Dedifferentiated amniotic fluid mesenchymal stem cell (primary cell): ENCODE measurements at regions not wholly inside any gene's neighbourhood (a gene's known extent, or its start where the extent isn't known, plus 50 kb on each side); places are given as distances from the start of the nearest gene placed in this dataset.
"Not testable (repeated sequence)": the region's sequence is repeated elsewhere in the genome, so short reads cannot be mapped to it uniquely, and the experiment has no call there.

Source experiments
- DNase-seq: peaks from one replicate; pipeline ENCODE4 v3.0.0-alpha.2; 2016; ENCODE audit errors: extremely low spot score

- DNase-seq: not testable (repeated sequence)
Observed at GRCh38 chrX:131893857-131894256, 129.2 kb upstream of the STK26 start.

- DNase-seq: no peak
Observed at GRCh38 chrX:131894995-131895394, 128.1 kb upstream of the STK26 start.

GRCh38 chrX:131895807-131896206, 127.3 kb upstream of the STK26 start:
- DNase-seq: no peak

- no peak for DNase-seq
Observed at GRCh38 chrX:131901546-131901945, 121.6 kb upstream of the STK26 start.

GRCh38 chrX:131907488-131908314, 115.4 kb upstream of the STK26 start:
- DNase-seq: no peak

GRCh38 chrX:131910586-131910985, 112.5 kb upstream of the STK26 start:
- no peak for DNase-seq

GRCh38 chrX:131915488-131915887, 107.6 kb upstream of the STK26 start:
- DNase-seq: no peak

- DNase-seq: no peak
Observed at GRCh38 chrX:131917588-131917987, 105.5 kb upstream of the STK26 start.

GRCh38 chrX:131918839-131919238, 104.3 kb upstream of the STK26 start:
- no peak for DNase-seq

GRCh38 chrX:131923614-131924250, 99.4 kb upstream of the STK26 start:
- no peak for DNase-seq

GRCh38 chrX:131938749-131939148, 84.4 kb upstream of the STK26 start:
- no peak for DNase-seq

GRCh38 chrX:131942034-131942433, 81.1 kb upstream of the STK26 start:
- no peak for DNase-seq

GRCh38 chrX:131944936-131945902, 77.9 kb upstream of the STK26 start:
- no peak for DNase-seq

- DNase-seq: no peak
Observed at GRCh38 chrX:131951166-131951565, 71.9 kb upstream of the STK26 start.

GRCh38 chrX:131955099-131955777, 67.9 kb upstream of the STK26 start:
- DNase-seq: no peak

- DNase-seq: no peak
Observed at GRCh38 chrX:131958724-131959123, 64.4 kb upstream of the STK26 start.

- no peak for DNase-seq
Observed at GRCh38 chrX:131970347-131970746, 52.8 kb upstream of the STK26 start.
